GM19043 (cell line): ENCODE measurements at regions not wholly inside any gene's neighbourhood (a gene's known extent, or its start where the extent isn't known, plus 50 kb on each side); places are given as distances from the start of the nearest gene placed in this dataset.

Experiments used
- ATAC-seq: cut with Tn5 transposase; IDR thresholded peaks from one replicate; pipeline ENCODE4 v1.9.1; 2021; ENCODE audit warnings: low read depth; ENCODE audit not compliant: unreplicated experiment

GRCh38 chr15:96107916-96108315 lies 222.6 kb upstream of the NR2F2 start:
- no peak for ATAC-seq

GRCh38 chr15:96108405-96108804 lies 222.1 kb upstream of the NR2F2 start:
- ATAC-seq: no peak

- no peak for ATAC-seq
These were observed 220.7 kb upstream of the NR2F2 start for GRCh38 chr15:96109820-96110219.

GRCh38 chr15:96112018-96112417 lies 218.5 kb upstream of the NR2F2 start:
- no peak for ATAC-seq

- peak; percentile 51 for ATAC-seq
These were observed 214.9 kb upstream of the NR2F2 start for GRCh38 chr15:96115642-96116041.

GRCh38 chr15:96117270-96117669 lies 213.2 kb upstream of the NR2F2 start:
- no peak for ATAC-seq

GRCh38 chr15:96119734-96120133 lies 210.8 kb upstream of the NR2F2 start:
- no peak for ATAC-seq

GRCh38 chr15:96121086-96121920 lies 209.2 kb upstream of the NR2F2 start:
- ATAC-seq: no peak

GRCh38 chr15:96122077-96123027 lies 208.1 kb upstream of the NR2F2 start:
- no peak for ATAC-seq

- no peak for ATAC-seq
These were observed 207.5 kb upstream of the NR2F2 start for GRCh38 chr15:96123028-96123400.

- ATAC-seq: no peak
These were observed 206.8 kb upstream of the NR2F2 start for GRCh38 chr15:96123630-96124187.

- ATAC-seq: no peak
These were observed 206.1 kb upstream of the NR2F2 start for GRCh38 chr15:96124436-96124835.

GRCh38 chr15:96125721-96126415 lies 204.6 kb upstream of the NR2F2 start:
- ATAC-seq: no peak

GRCh38 chr15:96126859-96127258 lies 203.6 kb upstream of the NR2F2 start:
- no peak for ATAC-seq

GRCh38 chr15:96130734-96131133 lies 199.8 kb upstream of the NR2F2 start:
- ATAC-seq: no peak

GRCh38 chr15:96132126-96132525 lies 198.4 kb upstream of the NR2F2 start:
- ATAC-seq: no peak

GRCh38 chr15:96135166-96136093 lies 195.1 kb upstream of the NR2F2 start:
- no peak for ATAC-seq

GRCh38 chr15:96138985-96139384 lies 191.5 kb upstream of the NR2F2 start:
- ATAC-seq: no peak

GRCh38 chr15:96142498-96142897 lies 188.0 kb upstream of the NR2F2 start:
- ATAC-seq: no peak

GRCh38 chr15:96144734-96145133 lies 185.8 kb upstream of the NR2F2 start:
- no peak for ATAC-seq
